Kidney epithelial cell (primary cell): ENCODE measurements at regions not wholly inside any gene's neighbourhood (a gene's known extent, or its start where the extent isn't known, plus 50 kb on each side); places are given as distances from the start of the nearest gene placed in this dataset.

ENCODE experiments used
- DNase-seq: peaks from one replicate; pipeline ENCODE4 v3.0.0-alpha.2; 2010; ENCODE audit warnings: low read depth
- H3K27me3 ChIP-seq: 2 replicates; pipeline ENCODE4 v1.6.0; 2011; ENCODE audit warnings: low read length; ENCODE audit not compliant: control insufficient read depth, insufficient read depth
- H3K36me3 ChIP-seq: 2 replicates; pipeline ENCODE4 v1.5.1; 2011; ENCODE audit warnings: low read length; ENCODE audit not compliant: control insufficient read depth, insufficient read depth
- H3K4me3 ChIP-seq: 2 replicates; pipeline ENCODE4 v1.5.1; 2011; ENCODE audit warnings: low read depth, mild to moderate bottlenecking, control low read depth, low read length
- TF ChIP-seq, protein P1 (sequence below): IDR thresholded peaks from 2 replicates; pipeline ENCODE4 v1.5.1; 2011; ENCODE audit warnings: mild to moderate bottlenecking, moderate library complexity, low read length, control low read depth, inconsistent platforms; ENCODE audit not compliant: insufficient read depth, poor library complexity, severe bottlenecking

DNA sequence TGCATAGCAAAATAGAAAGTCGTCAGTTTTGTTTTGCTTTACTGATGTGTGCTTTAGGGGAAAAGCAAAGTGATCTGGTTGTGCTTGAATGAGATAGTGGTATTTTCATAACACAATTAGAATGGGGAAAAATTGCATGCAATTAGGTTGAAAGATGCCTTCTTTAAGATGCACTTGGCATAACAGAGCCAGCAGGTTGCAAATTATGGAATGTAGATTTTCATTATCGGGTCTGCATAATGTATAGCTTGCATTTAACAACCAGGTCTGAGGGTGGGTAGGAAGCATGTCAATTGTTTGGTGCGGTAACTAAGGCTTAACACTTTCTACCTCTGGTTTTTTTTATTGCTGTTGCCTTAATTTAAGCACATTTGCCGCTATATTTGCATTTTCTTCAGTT lies 370.7 kb upstream of the MCTP2 start:
- no peaks in the 10 kb centered on the region for H3K27me3 ChIP-seq
- no peaks in the 10 kb centered on the region for H3K36me3 ChIP-seq
- no peak for DNase-seq
- no peak overlapping the region for H3K4me3 ChIP-seq
- TF ChIP-seq, protein P1, sequence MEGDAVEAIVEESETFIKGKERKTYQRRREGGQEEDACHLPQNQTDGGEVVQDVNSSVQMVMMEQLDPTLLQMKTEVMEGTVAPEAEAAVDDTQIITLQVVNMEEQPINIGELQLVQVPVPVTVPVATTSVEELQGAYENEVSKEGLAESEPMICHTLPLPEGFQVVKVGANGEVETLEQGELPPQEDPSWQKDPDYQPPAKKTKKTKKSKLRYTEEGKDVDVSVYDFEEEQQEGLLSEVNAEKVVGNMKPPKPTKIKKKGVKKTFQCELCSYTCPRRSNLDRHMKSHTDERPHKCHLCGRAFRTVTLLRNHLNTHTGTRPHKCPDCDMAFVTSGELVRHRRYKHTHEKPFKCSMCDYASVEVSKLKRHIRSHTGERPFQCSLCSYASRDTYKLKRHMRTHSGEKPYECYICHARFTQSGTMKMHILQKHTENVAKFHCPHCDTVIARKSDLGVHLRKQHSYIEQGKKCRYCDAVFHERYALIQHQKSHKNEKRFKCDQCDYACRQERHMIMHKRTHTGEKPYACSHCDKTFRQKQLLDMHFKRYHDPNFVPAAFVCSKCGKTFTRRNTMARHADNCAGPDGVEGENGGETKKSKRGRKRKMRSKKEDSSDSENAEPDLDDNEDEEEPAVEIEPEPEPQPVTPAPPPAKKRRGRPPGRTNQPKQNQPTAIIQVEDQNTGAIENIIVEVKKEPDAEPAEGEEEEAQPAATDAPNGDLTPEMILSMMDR: no peak

DNA sequence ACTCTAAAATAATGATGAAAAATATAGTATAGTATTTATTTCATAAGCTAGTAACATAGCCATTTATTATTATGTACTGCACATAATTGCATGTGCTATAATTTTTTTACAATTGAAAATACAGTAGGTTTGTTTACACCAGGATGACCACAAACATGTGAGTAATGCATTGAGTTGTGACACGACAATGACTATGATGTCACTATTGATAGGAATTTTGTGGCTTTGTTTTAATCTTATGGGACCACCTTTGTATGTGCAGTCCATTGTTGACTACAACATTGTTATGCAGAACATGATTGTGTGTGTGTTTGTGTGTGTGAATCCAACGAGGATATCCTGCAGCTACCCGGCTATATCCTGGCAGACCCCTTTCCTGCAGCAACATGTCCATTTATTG lies 372.2 kb upstream of the MCTP2 start:
- H3K36me3 ChIP-seq: no peaks in the 10 kb centered on the region
- H3K4me3 ChIP-seq: no peak overlapping the region
- no peaks in the 10 kb centered on the region for H3K27me3 ChIP-seq
- DNase-seq: no peak
- TF ChIP-seq, protein P1: no peak

GRCh38 chr15:93855181-93855826 lies 376.1 kb upstream of the MCTP2 start:
- DNase-seq: no peak
- Histone ChIP-seq H3K36me3 (no peaks in the 10 kb centered on the region), H3K27me3 (no peaks in the 10 kb centered on the region), H3K4me3 (no peak overlapping the region)
- TF ChIP-seq, protein P1: no peak

DNA sequence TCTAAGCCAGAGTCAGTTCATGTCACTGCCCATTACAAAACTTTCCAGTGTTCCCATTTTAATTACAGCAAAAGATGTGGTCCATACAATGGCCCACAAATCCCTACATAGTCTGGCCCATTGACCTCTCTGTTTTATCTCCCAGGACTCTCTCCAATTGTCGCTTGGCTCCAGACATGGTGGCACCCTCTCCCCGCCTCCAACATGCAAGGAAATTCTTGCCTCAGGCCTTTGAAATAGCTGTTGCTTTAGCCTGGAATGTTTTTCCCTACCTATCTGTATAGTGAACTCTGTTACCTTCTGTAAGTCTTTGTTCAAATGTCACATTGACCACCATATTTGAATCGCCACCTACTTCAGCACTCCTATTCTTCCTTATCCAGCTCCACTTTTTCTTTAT lies 377.3 kb upstream of the MCTP2 start:
- no peak for DNase-seq
- Histone ChIP-seq H3K4me3 (no peak overlapping the region), H3K36me3 (no peaks in the 10 kb centered on the region), H3K27me3 (no peaks in the 10 kb centered on the region)
- TF ChIP-seq, protein P1: no peak

DNA sequence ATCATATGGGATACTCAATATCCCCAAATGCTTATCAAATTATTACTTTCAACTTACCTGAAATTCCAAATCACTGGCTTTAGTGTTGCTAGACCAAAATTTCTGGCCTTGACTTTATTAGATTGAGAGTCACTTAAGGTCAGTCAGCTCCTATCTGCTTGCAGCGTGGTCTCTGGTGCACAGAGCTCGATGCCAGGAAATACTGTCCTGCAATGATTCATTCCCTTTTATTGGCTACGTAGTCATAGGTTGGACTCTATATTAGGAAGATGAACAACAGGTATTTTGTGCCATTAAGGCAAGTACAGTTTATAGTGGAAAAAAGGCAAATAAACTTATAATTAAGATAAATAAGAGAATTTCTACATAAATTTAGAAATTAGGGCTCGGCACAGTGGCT lies 378.6 kb upstream of the MCTP2 start:
- no peak for DNase-seq
- TF ChIP-seq, protein P1: no peak
- no peaks in the 10 kb centered on the region for H3K27me3 ChIP-seq
- H3K36me3 ChIP-seq: no peaks in the 10 kb centered on the region
- H3K4me3 ChIP-seq: no peak overlapping the region

DNA sequence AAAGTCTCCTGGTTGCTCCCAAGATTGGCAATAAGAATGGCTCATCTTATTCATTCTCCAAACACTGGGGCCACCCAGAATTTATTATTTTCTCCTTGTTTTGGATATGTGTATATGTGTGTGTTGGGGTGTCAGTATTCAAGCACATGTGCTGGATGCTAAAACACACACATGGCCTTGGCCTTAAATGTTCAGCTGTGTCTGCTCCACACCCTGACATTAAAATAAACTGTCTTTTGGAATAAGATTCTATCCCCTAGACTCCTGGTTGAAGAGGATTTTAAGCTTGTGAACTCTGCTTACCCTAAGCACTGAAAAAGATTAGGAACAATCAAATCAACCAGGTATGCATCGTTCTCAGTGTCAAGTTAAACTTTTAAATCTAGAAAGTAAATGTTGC lies 382.9 kb upstream of the MCTP2 start:
- no peak for DNase-seq
- TF ChIP-seq, protein P1: no peak

More for the DNA sequence above, 382.9 kb upstream of the MCTP2 start:
- no peaks in the 10 kb centered on the region for H3K27me3 ChIP-seq
- H3K36me3 ChIP-seq: no peaks in the 10 kb centered on the region
- H3K4me3 ChIP-seq: no peak overlapping the region
